Right ventricle myocardium inferior (tissue), 1 donor: ENCODE measurements at regions not wholly inside any gene's neighbourhood (a gene's known extent, or its start where the extent isn't known, plus 50 kb on each side); places are given as distances from the start of the nearest gene placed in this dataset.
"Not testable (repeated sequence)": the region's sequence is repeated elsewhere in the genome, so short reads cannot be mapped to it uniquely, and the experiment has no call there.

Source experiments
- ATAC-seq: fragments of 200-7000 bp; cut with Tn5 transposase; one replicate; pipeline ENCODE4 v1.9.1; 2020; ENCODE audit warnings: mild to moderate bottlenecking, moderate library complexity
- DNase-seq: peaks from one replicate; pipeline ENCODE4 v3.0.0; 2021; ENCODE audit errors: missing footprints
- intact Hi-C: fragments of 100-400 bp; cut with DNase I; formaldehyde crosslinking; loops from one replicate; pipeline ENCODE4 v1.11.0; 2022
- donor health status: DM: no; HTN: yes; CAD: no; lungs with severe emphysema.

GRCh38 chr3:26280517-26280916, 342.1 kb upstream of the LRRC3B start:
- ATAC-seq (no peak), DNase-seq (no peak)
- intact Hi-C loops, result no loop called here

- intact Hi-C loops, result no loop called here
- ATAC-seq (no peak), DNase-seq (no peak)
Observed at GRCh38 chr3:26281284-26281985, 341.1 kb upstream of the LRRC3B start.

GRCh38 chr3:26284503-26284902, 338.1 kb upstream of the LRRC3B start:
- ATAC-seq, DNase-seq, intact Hi-C loops: not testable (repeated sequence)

- intact Hi-C loops, result no loop called here
- DNase-seq (no peak), ATAC-seq (no peak)
Observed at GRCh38 chr3:26291840-26292239, 330.7 kb upstream of the LRRC3B start.

GRCh38 chr3:26292780-26293179, 329.8 kb upstream of the LRRC3B start:
- no peak for ATAC-seq
- intact Hi-C loops, result no loop called here

GRCh38 chr3:26293329-26293844, 329.2 kb upstream of the LRRC3B start:
- ATAC-seq, result no peak
- intact Hi-C loops, result no loop called here
- DNase-seq, result no peak

More at GRCh38 chr3:26292780-26293179, 329.8 kb upstream of the LRRC3B start:
- DNase-seq, result no peak

- ATAC-seq, result no peak
- intact Hi-C loops, result no loop called here
Observed at GRCh38 chr3:26307192-26307591, 315.4 kb upstream of the LRRC3B start.

GRCh38 chr3:26307787-26308186, 314.8 kb upstream of the LRRC3B start:
- no peak for DNase-seq
- ATAC-seq, result peak; percentile 46
- intact Hi-C loops, result no loop called here

More at GRCh38 chr3:26307192-26307591, 315.4 kb upstream of the LRRC3B start:
- no peak for DNase-seq

- ATAC-seq (no peak), DNase-seq (no peak)
- intact Hi-C loops, result no loop called here
Observed at GRCh38 chr3:26308454-26308853, 314.1 kb upstream of the LRRC3B start.

GRCh38 chr3:26309536-26309935, 313.0 kb upstream of the LRRC3B start:
- ATAC-seq, DNase-seq, intact Hi-C loops: not testable (repeated sequence)

GRCh38 chr3:26312816-26313215, 309.8 kb upstream of the LRRC3B start:
- DNase-seq, result no peak
- intact Hi-C loops, result no loop called here
- no peak for ATAC-seq

- DNase-seq (no peak), ATAC-seq (no peak)
- intact Hi-C loops, result no loop called here
Observed at GRCh38 chr3:26316472-26316871, 306.1 kb upstream of the LRRC3B start.

GRCh38 chr3:26323741-26324140, 298.8 kb upstream of the LRRC3B start:
- DNase-seq, ATAC-seq, intact Hi-C loops: not testable (repeated sequence)

- DNase-seq (no peak), ATAC-seq (no peak)
- intact Hi-C loops, result no loop called here
Observed at GRCh38 chr3:26340001-26340400, 282.6 kb upstream of the LRRC3B start.

- DNase-seq (no peak), ATAC-seq (no peak)
- intact Hi-C loops, result no loop called here
Observed at GRCh38 chr3:26343647-26344046, 278.9 kb upstream of the LRRC3B start.

- ATAC-seq (no peak), DNase-seq (no peak)
- intact Hi-C loops, result no loop called here
Observed at GRCh38 chr3:26345613-26346012, 277.0 kb upstream of the LRRC3B start.

GRCh38 chr3:26346497-26346896, 276.1 kb upstream of the LRRC3B start:
- DNase-seq, result no peak
- ATAC-seq, result no peak
- intact Hi-C loops, result no loop called here

GRCh38 chr3:26347150-26347549, 275.4 kb upstream of the LRRC3B start:
- no peak for DNase-seq
- intact Hi-C loops, result no loop called here
- ATAC-seq, result no peak

- no peak for ATAC-seq
- intact Hi-C loops, result no loop called here
Observed at GRCh38 chr3:26350853-26351252, 271.7 kb upstream of the LRRC3B start.

GRCh38 chr3:26353097-26353496, 269.5 kb upstream of the LRRC3B start:
- no peak for DNase-seq
- intact Hi-C loops, result no loop called here
- ATAC-seq, result no peak

More at GRCh38 chr3:26350853-26351252, 271.7 kb upstream of the LRRC3B start:
- DNase-seq, result no peak

GRCh38 chr3:26358405-26358804, 264.2 kb upstream of the LRRC3B start:
- no peak for DNase-seq
- no peak for ATAC-seq
- intact Hi-C loops, result no loop called here
